Tibial artery (tissue), 4 donors: ENCODE measurements at regions not wholly inside any gene's neighbourhood (a gene's known extent, or its start where the extent isn't known, plus 50 kb on each side); places are given as distances from the start of the nearest gene placed in this dataset.

ENCODE experiments used
- DNase-seq, 2 donors: peaks; one replicate each; pipeline ENCODE4 v3.0.0-alpha.2; 2019
- H3K27ac ChIP-seq, 2 donors: fragments of 200-600 bp; sonication (generic) in 1 of 2; 1 replicate in 1 of 2; 2 replicates in 1 of 2; pipeline ENCODE4 v1.5.1; 2018 to 2019; ENCODE audit warnings: mild to moderate bottlenecking in 1 of 2
- H3K27me3 ChIP-seq, 2 donors: fragments of 200-600 bp; sonication (generic) in 1 of 2; one replicate each; pipeline versions ENCODE4 v1.5.1 to v1.6.0; 2016 to 2019
- H3K36me3 ChIP-seq, 3 donors: fragments of 200-600 bp; sonication (generic) in 2 of 3; one replicate each; pipeline ENCODE4 v1.5.1; 2016 to 2019; ENCODE audit warnings: mild to moderate bottlenecking in 2 of 3
- H3K4me1 ChIP-seq, 4 donors: fragments of 200-600 bp; sonication (generic) in 2 of 4; 1 replicate in 3 of 4; 2 replicates in 1 of 4; pipeline ENCODE4 v1.5.1; 2016 to 2019
- H3K4me3 ChIP-seq, 2 donors: fragments of 200-600 bp; sonication (generic) in 1 of 2; 1 replicate in 1 of 2; 2 replicates in 1 of 2; pipeline ENCODE4 v1.5.1; 2018 to 2019; ENCODE audit warnings: mild to moderate bottlenecking in 2 of 2
- H3K9me3 ChIP-seq, 3 donors: fragments of 200-600 bp; sonication (generic) in 1 of 3; one replicate each; pipeline ENCODE4 v1.5.1; 2016 to 2019
- CTCF ChIP-seq, 2 experiments: fragments of 200-600 bp in 1 of 2; fragments of 450-650 bp in 1 of 2; IDR thresholded peaks; one replicate each; pipeline ENCODE4 v1.5.1; 2017 to 2019; ENCODE audit warnings: antibody characterized with exemption in 2 of 2, mild to moderate bottlenecking in 1 of 2, moderate library complexity in 1 of 2
- intact Hi-C: fragments of 100-400 bp; cut with DNase I; formaldehyde crosslinking; loops from one replicate; pipeline ENCODE4 v1.15.0; 2023; ENCODE audit warnings: low total_unique reads

DNA sequence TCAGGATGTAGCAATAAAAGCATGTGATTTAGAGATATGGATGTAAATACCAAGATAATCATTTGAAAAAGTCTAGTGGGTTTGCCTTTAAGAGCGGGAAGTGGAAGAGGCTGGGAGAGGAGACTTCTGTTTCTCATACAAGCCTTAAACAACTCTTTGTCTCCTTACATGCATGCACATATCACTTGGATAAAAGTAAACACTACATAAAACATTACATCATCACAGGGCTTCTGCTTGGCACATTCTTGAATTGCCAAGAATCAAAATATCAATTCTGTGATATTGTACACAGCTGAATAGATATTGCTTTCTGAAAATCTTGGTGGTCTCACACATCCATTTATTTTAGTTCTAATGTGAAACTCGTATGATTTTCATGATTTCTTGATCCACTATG is 57.6 kb downstream of the FOXD1 start:
- no peak overlapping the region for H3K27ac ChIP-seq
- TF ChIP-seq CTCF (IDR thresholded peaks at IDR 0.05): no peak
- DNase-seq: no peak
- H3K36me3 ChIP-seq: no peaks in the 10 kb centered on the region
- intact Hi-C loops: no loop called here
- H3K27me3 ChIP-seq: peaks cover 0 to 11% of the 10 kb centered on the region in 2 donors
- H3K4me3 ChIP-seq: no peak overlapping the region
- H3K9me3 ChIP-seq: no peaks in the 10 kb centered on the region
- H3K4me1 ChIP-seq: no peaks in the 10 kb centered on the region

GRCh38 chr5:73388740-73389139 is 59.8 kb downstream of the FOXD1 start:
- Histone ChIP-seq H3K36me3 (no peaks in the 10 kb centered on the region), H3K27me3 (peaks cover 0 to 5% of the 10 kb centered on the region in 2 donors), H3K4me3 (no peak overlapping the region), H3K9me3 (peaks cover 0 to 15% (median 8%) of the 10 kb centered on the region in 3 donors), H3K27ac (no peak overlapping the region), H3K4me1 (no peaks in the 10 kb centered on the region)
- intact Hi-C loops: no loop called here
- no peak for DNase-seq
- no peak for TF ChIP-seq CTCF (IDR thresholded peaks at IDR 0.05)

DNA sequence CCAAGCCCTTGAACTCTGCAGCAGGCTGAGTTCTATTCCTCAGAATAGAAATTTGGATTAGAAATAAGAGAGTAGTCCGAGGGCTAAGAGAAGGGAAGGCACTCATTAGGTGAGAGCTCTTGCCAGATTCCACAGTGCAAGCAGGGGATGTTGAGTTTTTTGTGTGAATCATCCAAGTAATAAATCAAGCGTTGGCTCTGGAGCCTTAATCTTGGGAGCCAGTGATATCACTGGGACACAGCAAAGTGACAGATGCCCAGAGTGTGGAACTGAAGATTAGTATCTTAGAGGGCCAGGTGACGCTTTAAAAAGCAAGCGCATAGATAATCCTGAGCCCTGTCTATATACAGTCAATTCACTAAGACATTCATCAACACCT is 60.3 kb downstream of the FOXD1 start:
- Histone ChIP-seq H3K27me3 (peaks cover 0 to 5% of the 10 kb centered on the region in 2 donors), H3K4me1 (no peaks in the 10 kb centered on the region), H3K36me3 (no peaks in the 10 kb centered on the region), H3K9me3 (peaks cover 0 to 18% (median 13%) of the 10 kb centered on the region in 3 donors), H3K4me3 (no peak overlapping the region), H3K27ac (no peak overlapping the region)
- no peak for TF ChIP-seq CTCF (IDR thresholded peaks at IDR 0.05)
- no peak for DNase-seq
- intact Hi-C loops: no loop called here

- Histone ChIP-seq H3K27me3 (peaks cover 0 to 7% of the 10 kb centered on the region in 2 donors), H3K9me3 (peaks cover 0 to 22% (median 13%) of the 10 kb centered on the region in 3 donors), H3K4me3 (no peak overlapping the region), H3K27ac (no peak overlapping the region), H3K4me1 (no peaks in the 10 kb centered on the region), H3K36me3 (no peaks in the 10 kb centered on the region)
- TF ChIP-seq CTCF (IDR thresholded peaks at IDR 0.05): no peak
- intact Hi-C loops: no loop called here
- DNase-seq: no peak
These were observed 60.8 kb downstream of the FOXD1 start for GRCh38 chr5:73387601-73388305.

DNA sequence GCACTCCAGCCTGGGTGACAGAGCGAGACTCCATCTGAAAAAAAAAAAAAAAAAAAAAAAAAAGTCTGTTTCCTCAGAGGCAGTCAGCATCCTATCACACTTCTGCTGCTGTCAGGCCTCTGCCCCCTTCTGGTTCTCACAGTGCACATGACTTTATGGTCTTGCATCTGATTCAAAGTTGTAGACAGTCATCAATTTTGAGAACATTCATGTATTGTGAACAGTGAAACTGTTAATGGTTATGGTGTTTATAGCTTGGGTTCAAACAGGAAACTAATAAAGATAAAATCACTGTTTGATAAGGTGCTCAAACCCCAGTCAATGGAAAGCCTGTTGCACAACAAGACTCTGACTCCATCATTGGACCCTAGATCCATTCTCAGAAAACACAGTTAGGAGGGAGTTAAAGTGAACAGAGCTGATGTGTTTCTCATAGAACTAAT is 61.4 kb downstream of the FOXD1 start:
- H3K27me3 ChIP-seq: peaks cover 0 to 13% of the 10 kb centered on the region in 2 donors
- no peak for DNase-seq
- no peak overlapping the region for H3K27ac ChIP-seq
- peaks cover 0 to 28% (median 13%) of the 10 kb centered on the region in 3 donors for H3K9me3 ChIP-seq
- intact Hi-C loops: no loop called here
- H3K36me3 ChIP-seq: no peaks in the 10 kb centered on the region
- no peak for TF ChIP-seq CTCF (IDR thresholded peaks at IDR 0.05)
- peaks cover 0 to 2% (median 1%) of the 10 kb centered on the region in 4 donors for H3K4me1 ChIP-seq
- no peak overlapping the region for H3K4me3 ChIP-seq
